Renal cortex interstitium (tissue), 11 donors: ENCODE measurements at regions not wholly inside any gene's neighbourhood (a gene's known extent, or its start where the extent isn't known, plus 50 kb on each side); places are given as distances from the start of the nearest gene placed in this dataset.

Experiments
- DNase-seq, 11 donors: peaks; one replicate each; pipeline ENCODE4 v3.0.0-alpha.2; 2013; ENCODE audit warnings: low read depth in 9 of 11, low spot score in 4 of 11; ENCODE audit errors: extremely low read depth in 1 of 11

GRCh38 chr15:35751413-35752133, 205.6 kb upstream of the DPH6 start:
- peak; percentile 77 to 94 (median 86) for DNase-seq

- no peak for DNase-seq
These were observed 206.1 kb upstream of the DPH6 start for GRCh38 chr15:35752134-35752466.

GRCh38 chr15:35753486-35753885, 207.5 kb upstream of the DPH6 start:
- no peak for DNase-seq

- DNase-seq, result no peak
These were observed 209.4 kb upstream of the DPH6 start for GRCh38 chr15:35755237-35755802.

- DNase-seq, result no peak
These were observed 210.7 kb upstream of the DPH6 start for GRCh38 chr15:35756623-35757022.

GRCh38 chr15:35757361-35757760, 211.4 kb upstream of the DPH6 start:
- no peak for DNase-seq

- DNase-seq, result no peak
These were observed 211.8 kb upstream of the DPH6 start for GRCh38 chr15:35757765-35758164.

- DNase-seq, result no peak
These were observed 218.9 kb upstream of the DPH6 start for GRCh38 chr15:35764661-35765519.

GRCh38 chr15:35768949-35769348, 223.0 kb upstream of the DPH6 start:
- DNase-seq, result no peak

- DNase-seq, result no peak
These were observed 223.7 kb upstream of the DPH6 start for GRCh38 chr15:35769656-35770055.

GRCh38 chr15:35771746-35772442, 225.9 kb upstream of the DPH6 start:
- no peak for DNase-seq

- DNase-seq, result no peak
These were observed 228.7 kb upstream of the DPH6 start for GRCh38 chr15:35774653-35775052.

GRCh38 chr15:35775471-35775870, 229.5 kb upstream of the DPH6 start:
- no peak for DNase-seq

- DNase-seq, result no peak
These were observed 231.1 kb upstream of the DPH6 start for GRCh38 chr15:35777061-35777460.

- DNase-seq, result no peak
These were observed 237.2 kb upstream of the DPH6 start for GRCh38 chr15:35783203-35783602.

- DNase-seq, result peak in 3 of 11 donors; percentile 3 to 8 (median 3)
These were observed 238.8 kb upstream of the DPH6 start for GRCh38 chr15:35784745-35785144.

- DNase-seq, result no peak
These were observed 264.0 kb upstream of the DPH6 start for GRCh38 chr15:35810007-35810406.

GRCh38 chr15:35813573-35813972, 267.6 kb upstream of the DPH6 start:
- DNase-seq, result no peak

- DNase-seq, result no peak
These were observed 272.9 kb upstream of the DPH6 start for GRCh38 chr15:35818846-35819245.

GRCh38 chr15:35822153-35822552, 276.2 kb upstream of the DPH6 start:
- DNase-seq, result no peak
